Testis (tissue), 2 donors: ENCODE measurements at regions not wholly inside any gene's neighbourhood (a gene's known extent, or its start where the extent isn't known, plus 50 kb on each side); places are given as distances from the start of the nearest gene placed in this dataset.

ENCODE experiments used
- DNase-seq: peaks from one replicate; pipeline ENCODE4 v3.0.0-alpha.2; 2019
- H3K27ac ChIP-seq, 2 donors: fragments of 200-600 bp; sonication (generic); one replicate each; pipeline ENCODE4 v1.5.1; 2019
- H3K27me3 ChIP-seq: fragments of 200-600 bp; sonication (generic); one replicate; pipeline ENCODE4 v1.5.1; 2019
- H3K36me3 ChIP-seq: fragments of 200-600 bp; sonication (generic); one replicate; pipeline ENCODE4 v1.5.1; 2017; ENCODE audit warnings: low read depth; ENCODE audit errors: missing control alignments
- H3K4me1 ChIP-seq: fragments of 200-600 bp; sonication (generic); one replicate; pipeline ENCODE4 v1.5.1; 2019
- H3K4me3 ChIP-seq, 2 donors: fragments of 200-600 bp; sonication (generic); one replicate each; pipeline ENCODE4 v1.5.1; 2017 to 2019
- H3K9me3 ChIP-seq: fragments of 200-600 bp; sonication (generic); one replicate; pipeline ENCODE4 v1.5.1; 2017
- POLR2A ChIP-seq: fragments of 450-650 bp; IDR thresholded peaks from one replicate; pipeline ENCODE4 v1.6.1; 2017; ENCODE audit warnings: antibody characterized with exemption, mild to moderate bottlenecking, moderate library complexity
- WGBS, 2 donors: methylation state at CpG; one replicate each; pipeline ENCODE4 v1.1.5; 2018; 5-methylcytosine and 5-hydroxymethylcytosine counted together
- intact Hi-C: fragments of 100-400 bp; cut with DNase I; formaldehyde crosslinking; loops from one replicate; pipeline ENCODE4 v1.15.1; 2023; ENCODE audit warnings: low total_unique reads
- TF ChIP-seq, protein P1 (sequence below), 3 experiments: fragments of 450-650 bp in 2 of 3; fragments of 200-600 bp in 1 of 3; sonication (generic) in 1 of 3; IDR thresholded peaks; one replicate each; pipeline ENCODE4 v1.5.1; 2016 to 2019; ENCODE audit warnings: antibody characterized with exemption in 3 of 3, mild to moderate bottlenecking in 2 of 3, moderate library complexity in 1 of 3

DNA sequence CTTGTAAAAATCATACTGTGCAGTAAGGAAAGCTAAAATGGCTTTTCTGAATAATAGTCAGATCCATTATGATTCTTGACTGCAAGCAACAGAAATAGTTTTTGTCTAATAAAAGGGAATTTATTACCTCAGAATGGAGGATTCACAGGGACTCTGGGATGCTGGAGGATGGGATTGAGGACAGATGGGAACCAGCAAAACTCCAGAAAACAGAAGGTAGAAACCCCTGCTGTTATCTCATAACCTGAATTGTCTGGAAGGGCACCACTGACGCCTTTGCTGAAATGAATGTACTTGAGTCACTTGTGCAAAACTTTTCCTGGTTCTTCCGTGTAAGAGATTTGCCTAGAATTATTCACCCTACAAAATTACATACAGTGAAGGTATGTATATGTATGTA, 58.6 kb upstream of the DMAC1 start:
- TF ChIP-seq POLR2A, result no peak
- TF ChIP-seq, protein P1, sequence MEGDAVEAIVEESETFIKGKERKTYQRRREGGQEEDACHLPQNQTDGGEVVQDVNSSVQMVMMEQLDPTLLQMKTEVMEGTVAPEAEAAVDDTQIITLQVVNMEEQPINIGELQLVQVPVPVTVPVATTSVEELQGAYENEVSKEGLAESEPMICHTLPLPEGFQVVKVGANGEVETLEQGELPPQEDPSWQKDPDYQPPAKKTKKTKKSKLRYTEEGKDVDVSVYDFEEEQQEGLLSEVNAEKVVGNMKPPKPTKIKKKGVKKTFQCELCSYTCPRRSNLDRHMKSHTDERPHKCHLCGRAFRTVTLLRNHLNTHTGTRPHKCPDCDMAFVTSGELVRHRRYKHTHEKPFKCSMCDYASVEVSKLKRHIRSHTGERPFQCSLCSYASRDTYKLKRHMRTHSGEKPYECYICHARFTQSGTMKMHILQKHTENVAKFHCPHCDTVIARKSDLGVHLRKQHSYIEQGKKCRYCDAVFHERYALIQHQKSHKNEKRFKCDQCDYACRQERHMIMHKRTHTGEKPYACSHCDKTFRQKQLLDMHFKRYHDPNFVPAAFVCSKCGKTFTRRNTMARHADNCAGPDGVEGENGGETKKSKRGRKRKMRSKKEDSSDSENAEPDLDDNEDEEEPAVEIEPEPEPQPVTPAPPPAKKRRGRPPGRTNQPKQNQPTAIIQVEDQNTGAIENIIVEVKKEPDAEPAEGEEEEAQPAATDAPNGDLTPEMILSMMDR (IDR thresholded peaks at IDR 0.05), result no peak
- H3K4me3 ChIP-seq, result no peak overlapping the region
- H3K9me3 ChIP-seq, result no peaks in the 10 kb centered on the region
- intact Hi-C loops, result no loop called here
- H3K27me3 ChIP-seq, result no peaks in the 10 kb centered on the region
- no peaks in the 10 kb centered on the region for H3K36me3 ChIP-seq
- no peak for DNase-seq
- no peak overlapping the region for H3K27ac ChIP-seq
- 94 to 97% methylated on average over 2 of the region's 2 CpGs for WGBS, 2 donors
- no peaks in the 10 kb centered on the region for H3K4me1 ChIP-seq

- 91 to 92% methylated on average over 4 of the region's 4 CpGs for WGBS, 2 donors
- intact Hi-C loops, result no loop called here
- DNase-seq, result no peak
Measured at GRCh38 chr9:7854763-7855162, 55.2 kb upstream of the DMAC1 start.

More at GRCh38 chr9:7854763-7855162, 55.2 kb upstream of the DMAC1 start:
- no peaks in the 10 kb centered on the region for H3K9me3 ChIP-seq
- H3K4me3 ChIP-seq, result no peak overlapping the region
- TF ChIP-seq, protein P1 (IDR thresholded peaks at IDR 0.05), result no peak
- no peaks in the 10 kb centered on the region for H3K4me1 ChIP-seq
- no peaks in the 10 kb centered on the region for H3K27me3 ChIP-seq
- H3K27ac ChIP-seq, result no peak overlapping the region
- H3K36me3 ChIP-seq, result no peaks in the 10 kb centered on the region
